ENCODE measurements at regions not wholly inside any gene's neighbourhood (a gene's known extent, or its start where the extent isn't known, plus 50 kb on each side); places are given as distances from the start of the nearest gene placed in this dataset.

DNA sequence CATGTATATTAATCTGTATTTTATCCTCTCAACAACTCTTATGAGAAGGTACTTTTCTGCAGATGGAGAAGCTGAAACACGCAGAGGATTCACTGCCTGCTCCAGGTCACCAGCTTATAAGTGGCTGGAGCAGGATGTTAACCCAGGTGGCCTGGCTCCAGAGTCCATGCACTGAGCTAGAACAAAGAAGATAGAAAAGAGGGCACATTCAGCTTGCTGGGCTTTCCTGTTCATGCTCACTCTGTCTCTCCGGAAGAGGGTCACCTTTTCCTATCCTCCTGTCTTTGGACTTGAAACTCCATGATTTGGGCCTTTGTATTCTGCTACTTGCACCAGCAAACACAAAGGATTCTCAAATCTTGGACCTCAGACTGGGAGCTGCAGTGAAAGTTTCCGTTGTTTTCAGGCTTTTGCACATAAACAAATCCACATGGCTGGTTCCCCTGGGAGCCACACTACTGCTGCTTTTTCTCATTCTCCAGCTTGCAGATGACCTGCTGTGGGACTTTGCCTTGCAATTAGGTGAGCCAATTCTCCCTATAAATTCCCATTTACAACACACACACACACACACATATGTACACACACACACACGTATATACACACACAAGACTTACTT is 117.3 kb upstream of the GRK3 start (continued):
- TF ChIP-seq SAP130 (CRISPR knock-in tag; IDR thresholded peaks at IDR 0.05; ENCODE audit: low read depth) (peak; percentile 57), MAZ (IDR thresholded peaks at IDR 0.05; ENCODE audit: borderline replicate concordance, low read depth, low read length) (no peak), MAZ (CRISPR knock-in tag; IDR thresholded peaks at IDR 0.05; ENCODE audit: low read depth) (no peak), POLR2AphosphoS5 (IDR thresholded peaks at IDR 0.05; ENCODE audit: low read depth, low read length) (peak; percentile 44), ZNF660 (CRISPR knock-in tag; IDR thresholded peaks at IDR 0.05; ENCODE audit: borderline replicate concordance, low read depth) (no peak), ATF4 (CRISPR knock-in tag; IDR thresholded peaks at IDR 0.05) (no peak), POLR2A (IDR thresholded peaks at IDR 0.05; ENCODE audit: insufficient read depth in 1 of 2, low read depth in 2 of 2, low read length in 2 of 2) (peak; percentile 45 to 57; a peak in 2 of 4 replicates), HNF4G (IDR thresholded peaks at IDR 0.05; ENCODE audit: borderline replicate concordance, low read depth, low read length) (peak; percentile 63), HNF4G (CRISPR knock-in tag; IDR thresholded peaks at IDR 0.05; ENCODE audit: borderline replicate concordance, low read depth) (no peak; the same call in 1 of the 2 replicates), ZNF788 (CRISPR knock-in tag; IDR thresholded peaks at IDR 0.05; ENCODE audit: borderline replicate concordance) (no peak; the same call in 1 of the 2 replicates), ZNF572 (CRISPR knock-in tag; IDR thresholded peaks at IDR 0.05) (no peak), MATR3 (CRISPR knock-in tag; IDR thresholded peaks at IDR 0.05) (no peak), GFI1 (CRISPR knock-in tag; IDR thresholded peaks at IDR 0.05; ENCODE audit: borderline replicate concordance) (0 out of 2 replicates have a peak, but pooled peaks have one; percentile 3), ZNF567 (CRISPR knock-in tag; IDR thresholded peaks at IDR 0.05; ENCODE audit: borderline replicate concordance) (0 out of 2 replicates have a peak, but pooled peaks have one; percentile 56), DNMT3B (CRISPR knock-in tag; conservative IDR thresholded peaks at IDR 0.05) (no peak), ZBTB1 (CRISPR knock-in tag; IDR thresholded peaks at IDR 0.05; ENCODE audit: borderline replicate concordance) (no peak), TOPORS (CRISPR knock-in tag; IDR thresholded peaks at IDR 0.05) (0 out of 2 replicates have a peak, but pooled peaks have one; percentile 29), ZNF749 (CRISPR knock-in tag; IDR thresholded peaks at IDR 0.05; ENCODE audit: borderline replicate concordance) (no peak), ESRRA (CRISPR knock-in tag; IDR thresholded peaks at IDR 0.05; ENCODE audit: low read depth) (peak; percentile 21; the same call in 1 of the 2 replicates), POLR2G (IDR thresholded peaks at IDR 0.05; ENCODE audit: low read depth, low read length) (peak; percentile 42; the same call in 1 of the 2 replicates), ZNF674 (CRISPR knock-in tag; IDR thresholded peaks at IDR 0.05; ENCODE audit: low read depth) (no peak), KAT8 (CRISPR knock-in tag; IDR thresholded peaks at IDR 0.05) (0 out of 2 replicates have a peak, but pooled peaks have one; percentile 16), ASH2L (IDR thresholded peaks at IDR 0.05; ENCODE audit: insufficient read length, low read depth, low read length) (peak; percentile 59), ZNF333 (CRISPR knock-in tag; IDR thresholded peaks at IDR 0.05; ENCODE audit: borderline replicate concordance) (no peak), ELF1 (CRISPR knock-in tag; IDR thresholded peaks at IDR 0.05) (0 out of 2 replicates have a peak, but pooled peaks have one; percentile 16), ELF3 (CRISPR knock-in tag; IDR thresholded peaks at IDR 0.05) (peak; percentile 43; the same call in 1 of the 2 replicates)
- TF ChIP-seq, protein P1, sequence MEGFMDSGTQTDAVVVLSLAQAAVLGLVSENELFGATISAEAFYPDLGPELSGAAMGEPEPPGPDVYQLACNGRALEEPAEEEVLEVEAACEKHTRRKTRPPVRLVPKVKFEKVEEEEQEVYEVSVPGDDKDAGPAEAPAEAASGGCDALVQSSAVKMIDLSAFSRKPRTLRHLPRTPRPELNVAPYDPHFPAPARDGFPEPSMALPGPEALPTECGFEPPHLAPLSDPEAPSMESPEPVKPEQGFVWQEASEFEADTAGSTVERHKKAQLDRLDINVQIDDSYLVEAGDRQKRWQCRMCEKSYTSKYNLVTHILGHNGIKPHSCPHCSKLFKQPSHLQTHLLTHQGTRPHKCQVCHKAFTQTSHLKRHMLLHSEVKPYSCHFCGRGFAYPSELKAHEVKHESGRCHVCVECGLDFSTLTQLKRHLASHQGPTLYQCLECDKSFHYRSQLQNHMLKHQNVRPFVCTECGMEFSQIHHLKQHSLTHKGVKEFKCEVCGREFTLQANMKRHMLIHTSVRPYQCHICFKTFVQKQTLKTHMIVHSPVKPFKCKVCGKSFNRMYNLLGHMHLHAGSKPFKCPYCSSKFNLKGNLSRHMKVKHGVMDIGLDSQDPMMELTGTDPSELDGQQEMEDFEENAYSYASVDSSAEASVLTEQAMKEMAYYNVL (CRISPR knock-in tag; IDR thresholded peaks at IDR 0.05; ENCODE audit: borderline replicate concordance): 0 out of 2 replicates have a peak, but pooled peaks have one; percentile 43
- TF ChIP-seq, protein P2, sequence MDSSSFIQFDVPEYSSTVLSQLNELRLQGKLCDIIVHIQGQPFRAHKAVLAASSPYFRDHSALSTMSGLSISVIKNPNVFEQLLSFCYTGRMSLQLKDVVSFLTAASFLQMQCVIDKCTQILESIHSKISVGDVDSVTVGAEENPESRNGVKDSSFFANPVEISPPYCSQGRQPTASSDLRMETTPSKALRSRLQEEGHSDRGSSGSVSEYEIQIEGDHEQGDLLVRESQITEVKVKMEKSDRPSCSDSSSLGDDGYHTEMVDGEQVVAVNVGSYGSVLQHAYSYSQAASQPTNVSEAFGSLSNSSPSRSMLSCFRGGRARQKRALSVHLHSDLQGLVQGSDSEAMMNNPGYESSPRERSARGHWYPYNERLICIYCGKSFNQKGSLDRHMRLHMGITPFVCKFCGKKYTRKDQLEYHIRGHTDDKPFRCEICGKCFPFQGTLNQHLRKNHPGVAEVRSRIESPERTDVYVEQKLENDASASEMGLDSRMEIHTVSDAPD (CRISPR knock-in tag; IDR thresholded peaks at IDR 0.05): peak; percentile 25; the same call in 1 of the 2 replicates

Measured in HepG2 (cell line).